22Rv1 (cell line): ENCODE measurements at regions not wholly inside any gene's neighbourhood (a gene's known extent, or its start where the extent isn't known, plus 50 kb on each side); places are given as distances from the start of the nearest gene placed in this dataset.

Experiments
- CTCF ChIP-seq: fragments of 450-650 bp; IDR thresholded peaks from 2 replicates; pipeline ENCODE4 v1.5.1; 2017; ENCODE audit warnings: mild to moderate bottlenecking
- ZFX ChIP-seq: fragments of 450-650 bp; IDR thresholded peaks from 2 replicates; pipeline ENCODE4 v1.6.1; 2017; ENCODE audit warnings: antibody characterized with exemption, borderline replicate concordance

DNA sequence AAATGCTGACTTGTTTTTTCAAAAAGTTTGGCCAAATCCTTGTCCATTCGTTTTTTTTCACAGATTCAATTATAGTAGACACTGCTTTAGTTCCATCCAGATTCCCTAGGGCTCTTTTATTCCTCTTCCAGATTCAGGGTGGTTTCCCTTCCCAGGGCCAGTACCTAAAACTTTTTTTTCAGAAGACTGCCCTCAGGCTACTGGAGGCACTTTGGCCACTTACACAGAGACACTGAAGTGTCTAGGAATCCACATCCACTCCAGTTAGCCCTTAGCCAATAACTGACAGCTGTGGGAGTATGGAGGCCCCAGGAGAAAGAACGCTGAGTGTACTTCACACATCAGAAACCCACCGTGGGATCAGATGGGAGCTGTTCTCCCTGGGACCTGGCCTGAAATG, 77.3 kb downstream of the CCDC34 start:
- TF ChIP-seq CTCF (no peak), ZFX (no peak)
